ENCODE measurements at regions not wholly inside any gene's neighbourhood (a gene's known extent, or its start where the extent isn't known, plus 50 kb on each side); places are given as distances from the start of the nearest gene placed in this dataset.
A peak's percentile ranks its signal among the peaks of the same experiment; 100 is the strongest.

DNA sequence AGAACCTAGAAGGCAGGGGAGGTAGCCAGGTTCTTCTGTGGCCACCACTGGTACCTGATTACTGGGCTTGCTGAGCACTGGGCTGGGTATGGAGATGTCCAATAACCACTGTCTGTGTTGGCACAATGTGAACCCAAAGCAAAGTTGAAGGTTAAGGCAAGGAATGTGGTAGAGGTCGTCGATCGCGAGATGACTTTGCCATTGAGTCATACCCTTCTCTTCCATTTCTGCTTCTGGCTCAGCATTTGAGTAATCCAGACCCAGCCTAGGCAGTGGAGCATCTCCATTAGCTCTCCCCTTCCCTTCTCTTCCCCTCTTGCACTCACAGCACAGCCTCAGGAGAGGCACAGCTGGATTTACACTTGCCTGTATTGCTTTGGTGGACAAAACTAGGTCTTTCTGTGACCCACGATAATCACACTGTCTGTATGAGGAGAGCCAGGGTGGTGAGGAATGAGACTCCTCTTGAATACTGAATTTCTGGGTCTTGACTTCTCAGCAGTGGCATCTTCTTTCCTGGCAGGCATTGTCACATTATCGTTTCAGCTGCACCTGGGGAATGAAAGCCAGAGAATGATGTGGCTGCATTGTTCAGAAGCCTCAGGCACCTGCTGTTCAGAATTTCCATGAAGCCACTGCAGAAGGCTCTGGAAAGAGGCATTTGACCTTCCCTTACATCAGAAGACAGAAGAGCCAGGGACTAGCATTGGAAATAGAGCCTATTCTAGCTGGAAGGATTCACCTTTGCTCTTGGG, 272.6 kb downstream of the PDCD6IP start:
- H3F3A ChIP-seq (replicated peaks; ENCODE audit: low read depth) = no peaks in the 10 kb centered on the region
- H3K36me3 ChIP-seq (ENCODE audit: insufficient read depth) = no peaks in the 10 kb centered on the region
- no peak for ATAC-seq
- Mint-ChIP-seq H3K4me3 (no peak overlapping the region), H3K27ac (no peak overlapping the region), H3K36me3 (ENCODE audit: low read depth) (no peaks in the 10 kb centered on the region; the same call in 2 of the 3 replicates), H3K27me3 (ENCODE audit: insufficient read depth, low read depth, poor library complexity) (peaks cover 2% of the 10 kb centered on the region), H3K9me3 (no peaks in the 10 kb centered on the region), H3K4me1 (peaks cover 25% of the 10 kb centered on the region)
- no peak for TF ChIP-seq POLR2AphosphoS5 (IDR thresholded peaks at IDR 0.05; ENCODE audit: low read depth)
- TF ChIP-seq CREB1 (CRISPR knock-in tag; IDR thresholded peaks at IDR 0.05; ENCODE audit: low read depth) = no peak
- TF ChIP-seq, protein P1, sequence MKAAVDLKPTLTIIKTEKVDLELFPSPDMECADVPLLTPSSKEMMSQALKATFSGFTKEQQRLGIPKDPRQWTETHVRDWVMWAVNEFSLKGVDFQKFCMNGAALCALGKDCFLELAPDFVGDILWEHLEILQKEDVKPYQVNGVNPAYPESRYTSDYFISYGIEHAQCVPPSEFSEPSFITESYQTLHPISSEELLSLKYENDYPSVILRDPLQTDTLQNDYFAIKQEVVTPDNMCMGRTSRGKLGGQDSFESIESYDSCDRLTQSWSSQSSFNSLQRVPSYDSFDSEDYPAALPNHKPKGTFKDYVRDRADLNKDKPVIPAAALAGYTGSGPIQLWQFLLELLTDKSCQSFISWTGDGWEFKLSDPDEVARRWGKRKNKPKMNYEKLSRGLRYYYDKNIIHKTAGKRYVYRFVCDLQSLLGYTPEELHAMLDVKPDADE (IDR thresholded peaks at IDR 0.05) = no peak
- TF ChIP-seq ZNF114 (CRISPR knock-in tag; IDR thresholded peaks at IDR 0.05) = no peak
- TF ChIP-seq NANOG (IDR thresholded peaks at IDR 0.05; ENCODE audit: borderline replicate concordance) = no peak
- TF ChIP-seq ZNF331 (CRISPR knock-in tag; IDR thresholded peaks at IDR 0.05; ENCODE audit: low read depth) = no peak
- peaks cover 16% of the 10 kb centered on the region for H3K4me1 ChIP-seq (ENCODE audit: insufficient read depth)
- no peak for DNase-seq (ENCODE audit: low spot score)
- no peaks in the 10 kb centered on the region for H3K79me2 ChIP-seq (replicated peaks; ENCODE audit: insufficient read depth)
- no peaks in the 10 kb centered on the region for H4K20me1 ChIP-seq (replicated peaks; ENCODE audit: insufficient read depth)
- no peak overlapping the region for H3K4me2 ChIP-seq
- no peak overlapping the region for H3K4me3 ChIP-seq
- H3K27me3 ChIP-seq (ENCODE audit: insufficient read depth) = no peaks in the 10 kb centered on the region
- no peak overlapping the region; the same call in 1 of the 2 replicates for H2AFZ ChIP-seq
- no peak overlapping the region for H3K27ac ChIP-seq (ENCODE audit: low read depth)
- H3K9me2 ChIP-seq (ENCODE audit: insufficient read depth) = peaks cover 27% of the 10 kb centered on the region; the same call in 1 of the 2 replicates

DNA sequence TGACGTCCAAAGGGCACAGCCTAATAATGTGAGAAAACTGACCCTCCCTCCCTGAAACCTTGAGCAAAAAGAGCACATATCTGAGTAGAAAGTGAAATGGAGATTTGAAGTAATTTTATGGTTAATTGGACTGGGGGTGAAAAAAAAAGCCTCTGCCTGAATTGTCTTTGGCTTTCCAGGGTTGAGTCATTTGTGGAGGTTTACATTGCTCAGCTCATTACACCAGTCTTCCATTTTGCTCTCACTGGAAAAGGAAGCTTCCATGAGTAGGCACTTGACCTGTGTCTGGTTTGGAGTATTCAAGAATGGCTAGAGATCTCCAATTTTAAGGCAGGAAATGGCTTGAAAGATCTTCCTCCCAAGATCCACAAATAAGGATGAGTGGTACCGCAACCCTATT, 273.9 kb downstream of the PDCD6IP start:
- Histone ChIP-seq H3K27ac (ENCODE audit: low read depth) (no peak overlapping the region), H3K36me3 (ENCODE audit: insufficient read depth) (no peaks in the 10 kb centered on the region), H3K4me1 (ENCODE audit: insufficient read depth) (peaks cover 18% of the 10 kb centered on the region), H3K9me2 (ENCODE audit: insufficient read depth) (peaks cover 27% of the 10 kb centered on the region), H4K20me1 (replicated peaks; ENCODE audit: insufficient read depth) (no peaks in the 10 kb centered on the region), H3K4me2 (no peak overlapping the region), H3K79me2 (replicated peaks; ENCODE audit: insufficient read depth) (no peaks in the 10 kb centered on the region), H2AFZ (peak overlapping the region; percentile 60; the same call in 1 of the 2 replicates), H3F3A (replicated peaks; ENCODE audit: low read depth) (no peaks in the 10 kb centered on the region), H3K4me3 (no peak overlapping the region), H3K27me3 (ENCODE audit: insufficient read depth) (no peaks in the 10 kb centered on the region)
- no peak overlapping the region for H3K4me3 Mint-ChIP-seq
- no peaks in the 10 kb centered on the region; the same call in 2 of the 3 replicates for H3K36me3 Mint-ChIP-seq (ENCODE audit: low read depth)
- peaks cover 2% of the 10 kb centered on the region; the same call in 1 of the 3 replicates for H3K9me3 Mint-ChIP-seq
- DNase-seq (ENCODE audit: low spot score) (no peak), ATAC-seq (no peak)
- peaks cover 2% of the 10 kb centered on the region for H3K27me3 Mint-ChIP-seq (ENCODE audit: insufficient read depth, low read depth, poor library complexity)
- H3K4me1 Mint-ChIP-seq = peaks cover 25% of the 10 kb centered on the region
- no peak for TF ChIP-seq EZH2 (IDR thresholded peaks at IDR 0.05; ENCODE audit: low read depth, unreplicated experiment)
- no peak for TF ChIP-seq ZNF331 (CRISPR knock-in tag; IDR thresholded peaks at IDR 0.05; ENCODE audit: low read depth)
- TF ChIP-seq CREB1 (CRISPR knock-in tag; IDR thresholded peaks at IDR 0.05; ENCODE audit: low read depth) = no peak
- H3K27ac Mint-ChIP-seq = no peak overlapping the region; the same call in 1 of the 2 replicates

DNA sequence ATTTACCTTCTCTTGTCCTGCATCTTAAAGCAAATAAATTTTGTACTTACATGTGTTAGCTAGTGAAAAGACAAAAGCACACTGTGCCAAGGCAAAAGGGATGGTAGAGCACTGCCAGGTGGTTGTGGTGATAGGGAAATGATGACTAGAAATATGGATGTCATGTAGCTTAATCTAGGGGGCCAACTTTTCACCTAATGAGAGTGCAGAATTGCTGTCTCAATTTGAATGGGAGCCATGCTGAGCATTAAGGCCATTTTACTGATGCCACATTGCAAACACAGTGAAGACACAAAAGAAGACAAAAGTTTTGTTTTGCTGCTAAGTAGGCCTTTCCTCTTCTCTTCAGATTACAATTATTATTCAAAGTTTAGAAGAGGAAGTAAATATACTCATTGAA, 274.7 kb downstream of the PDCD6IP start:
- no peak overlapping the region for H3K27ac ChIP-seq (ENCODE audit: low read depth)
- no peaks in the 10 kb centered on the region for H3K36me3 ChIP-seq (ENCODE audit: insufficient read depth)
- peaks cover 2% of the 10 kb centered on the region for H3K27me3 Mint-ChIP-seq (ENCODE audit: insufficient read depth, low read depth, poor library complexity)
- no peaks in the 10 kb centered on the region for H3F3A ChIP-seq (replicated peaks; ENCODE audit: low read depth)
- no peak for ATAC-seq
- TF ChIP-seq, protein P2, sequence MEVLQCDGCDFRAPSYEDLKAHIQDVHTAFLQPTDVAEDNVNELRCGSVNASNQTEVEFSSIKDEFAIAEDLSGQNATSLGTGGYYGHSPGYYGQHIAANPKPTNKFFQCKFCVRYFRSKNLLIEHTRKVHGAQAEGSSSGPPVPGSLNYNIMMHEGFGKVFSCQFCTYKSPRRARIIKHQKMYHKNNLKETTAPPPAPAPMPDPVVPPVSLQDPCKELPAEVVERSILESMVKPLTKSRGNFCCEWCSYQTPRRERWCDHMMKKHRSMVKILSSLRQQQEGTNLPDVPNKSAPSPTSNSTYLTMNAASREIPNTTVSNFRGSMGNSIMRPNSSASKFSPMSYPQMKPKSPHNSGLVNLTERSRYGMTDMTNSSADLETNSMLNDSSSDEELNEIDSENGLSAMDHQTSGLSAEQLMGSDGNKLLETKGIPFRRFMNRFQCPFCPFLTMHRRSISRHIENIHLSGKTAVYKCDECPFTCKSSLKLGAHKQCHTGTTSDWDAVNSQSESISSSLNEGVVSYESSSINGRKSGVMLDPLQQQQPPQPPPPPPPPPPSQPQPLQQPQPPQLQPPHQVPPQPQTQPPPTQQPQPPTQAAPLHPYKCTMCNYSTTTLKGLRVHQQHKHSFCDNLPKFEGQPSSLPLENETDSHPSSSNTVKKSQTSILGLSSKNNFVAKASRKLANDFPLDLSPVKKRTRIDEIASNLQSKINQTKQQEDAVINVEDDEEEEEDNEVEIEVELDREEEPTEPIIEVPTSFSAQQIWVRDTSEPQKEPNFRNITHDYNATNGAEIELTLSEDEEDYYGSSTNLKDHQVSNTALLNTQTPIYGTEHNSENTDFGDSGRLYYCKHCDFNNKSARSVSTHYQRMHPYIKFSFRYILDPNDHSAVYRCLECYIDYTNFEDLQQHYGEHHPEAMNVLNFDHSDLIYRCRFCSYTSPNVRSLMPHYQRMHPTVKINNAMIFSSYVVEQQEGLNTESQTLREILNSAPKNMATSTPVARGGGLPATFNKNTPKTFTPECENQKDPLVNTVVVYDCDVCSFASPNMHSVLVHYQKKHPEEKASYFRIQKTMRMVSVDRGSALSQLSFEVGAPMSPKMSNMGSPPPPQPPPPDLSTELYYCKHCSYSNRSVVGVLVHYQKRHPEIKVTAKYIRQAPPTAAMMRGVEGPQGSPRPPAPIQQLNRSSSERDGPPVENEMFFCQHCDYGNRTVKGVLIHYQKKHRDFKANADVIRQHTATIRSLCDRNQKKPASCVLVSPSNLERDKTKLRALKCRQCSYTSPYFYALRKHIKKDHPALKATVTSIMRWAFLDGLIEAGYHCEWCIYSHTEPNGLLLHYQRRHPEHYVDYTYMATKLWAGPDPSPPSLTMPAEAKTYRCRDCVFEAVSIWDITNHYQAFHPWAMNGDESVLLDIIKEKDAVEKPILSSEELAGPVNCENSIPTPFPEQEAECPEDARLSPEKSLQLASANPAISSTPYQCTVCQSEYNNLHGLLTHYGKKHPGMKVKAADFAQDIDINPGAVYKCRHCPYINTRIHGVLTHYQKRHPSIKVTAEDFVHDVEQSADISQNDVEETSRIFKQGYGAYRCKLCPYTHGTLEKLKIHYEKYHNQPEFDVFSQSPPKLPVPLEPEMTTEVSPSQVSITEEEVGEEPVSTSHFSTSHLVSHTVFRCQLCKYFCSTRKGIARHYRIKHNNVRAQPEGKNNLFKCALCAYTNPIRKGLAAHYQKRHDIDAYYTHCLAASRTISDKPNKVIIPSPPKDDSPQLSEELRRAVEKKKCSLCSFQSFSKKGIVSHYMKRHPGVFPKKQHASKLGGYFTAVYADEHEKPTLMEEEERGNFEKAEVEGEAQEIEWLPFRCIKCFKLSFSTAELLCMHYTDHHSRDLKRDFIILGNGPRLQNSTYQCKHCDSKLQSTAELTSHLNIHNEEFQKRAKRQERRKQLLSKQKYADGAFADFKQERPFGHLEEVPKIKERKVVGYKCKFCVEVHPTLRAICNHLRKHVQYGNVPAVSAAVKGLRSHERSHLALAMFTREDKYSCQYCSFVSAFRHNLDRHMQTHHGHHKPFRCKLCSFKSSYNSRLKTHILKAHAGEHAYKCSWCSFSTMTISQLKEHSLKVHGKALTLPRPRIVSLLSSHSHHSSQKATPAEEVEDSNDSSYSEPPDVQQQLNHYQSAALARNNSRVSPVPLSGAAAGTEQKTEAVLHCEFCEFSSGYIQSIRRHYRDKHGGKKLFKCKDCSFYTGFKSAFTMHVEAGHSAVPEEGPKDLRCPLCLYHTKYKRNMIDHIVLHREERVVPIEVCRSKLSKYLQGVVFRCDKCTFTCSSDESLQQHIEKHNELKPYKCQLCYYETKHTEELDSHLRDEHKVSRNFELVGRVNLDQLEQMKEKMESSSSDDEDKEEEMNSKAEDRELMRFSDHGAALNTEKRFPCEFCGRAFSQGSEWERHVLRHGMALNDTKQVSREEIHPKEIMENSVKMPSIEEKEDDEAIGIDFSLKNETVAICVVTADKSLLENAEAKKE (CRISPR knock-in tag; IDR thresholded peaks at IDR 0.05) = no peak
- peak; percentile 72; the same call in 1 of the 2 replicates for TF ChIP-seq NANOG (IDR thresholded peaks at IDR 0.05; ENCODE audit: borderline replicate concordance)
- H3K4me1 ChIP-seq (ENCODE audit: insufficient read depth) = peaks cover 25% of the 10 kb centered on the region
- H3K9me3 Mint-ChIP-seq = peaks cover 2% of the 10 kb centered on the region; the same call in 1 of the 3 replicates
- no peaks in the 10 kb centered on the region for H3K79me2 ChIP-seq (replicated peaks; ENCODE audit: insufficient read depth)
- peaks cover 27% of the 10 kb centered on the region for H3K9me2 ChIP-seq (ENCODE audit: insufficient read depth)
- peaks cover 32% of the 10 kb centered on the region for H3K4me1 Mint-ChIP-seq
- H3K27me3 ChIP-seq (ENCODE audit: insufficient read depth) = no peaks in the 10 kb centered on the region
- DNase-seq (ENCODE audit: low spot score) = no peak
- no peak overlapping the region for H3K4me3 ChIP-seq
- peak overlapping the region; percentile 60; the same call in 1 of the 2 replicates for H2AFZ ChIP-seq
- no peak overlapping the region for H3K4me3 Mint-ChIP-seq
- H3K36me3 Mint-ChIP-seq (ENCODE audit: low read depth) = no peaks in the 10 kb centered on the region; the same call in 2 of the 3 replicates
- H4K20me1 ChIP-seq (replicated peaks; ENCODE audit: insufficient read depth) = no peaks in the 10 kb centered on the region
- peak overlapping the region; percentile 68 for H3K27ac Mint-ChIP-seq
- H3K4me2 ChIP-seq = peak overlapping the region; percentile 17; the same call in 1 of the 2 replicates

Measured in GM23338 (cell line).